K562 (cell line): ENCODE measurements at regions not wholly inside any gene's neighbourhood (a gene's known extent, or its start where the extent isn't known, plus 50 kb on each side); places are given as distances from the start of the nearest gene placed in this dataset.
A peak's percentile ranks its signal among the peaks of the same experiment; 100 is the strongest.

ENCODE experiments used
- CHD1 ChIP-seq: fragments of 200-600 bp; sonication (generic); IDR thresholded peaks from one replicate; pipeline ENCODE4 v1.6.1; 2012; ENCODE audit warnings: mild to moderate bottlenecking, moderate library complexity, low read length, inconsistent platforms
- CTCF ChIP-seq, 3 experiments: IDR thresholded peaks in 2 of 3; conservative IDR thresholded peaks in 1 of 3; 2 replicates each; pipeline ENCODE4 v1.5.1; 2011 to 2012; ENCODE audit warnings: low read length in 3 of 3, mild to moderate bottlenecking in 3 of 3, control low read depth in 2 of 3, improper control_type of control experiment in 1 of 3, inconsistent platforms in 1 of 3, low read depth in 1 of 3, mixed read lengths in 1 of 3, moderate library complexity in 1 of 3; ENCODE audit not compliant: insufficient read depth in 2 of 3
- E4F1 ChIP-seq: fragments of 250-450 bp; sonication (Bioruptor Pico); IDR thresholded peaks from 2 replicates; pipeline ENCODE4 v1.5.0; 2021; ENCODE audit warnings: mild to moderate bottlenecking, borderline replicate concordance
- ELK3 ChIP-seq: fragments of 450-650 bp; formaldehyde crosslinking; IDR thresholded peaks from 2 replicates; pipeline ENCODE4 v1.4.0; 2020; ENCODE audit warnings: mild to moderate bottlenecking
- GATA2 ChIP-seq: sonication (generic); formaldehyde crosslinking; IDR thresholded peaks from 2 replicates; pipeline ENCODE4 v1.4.0; 2020; ENCODE audit warnings: mild to moderate bottlenecking, missing genetic modification reagents
- GATAD2B ChIP-seq: fragments of 450-650 bp; IDR thresholded peaks from 2 replicates; pipeline ENCODE4 v1.6.1; 2017; ENCODE audit warnings: mild to moderate bottlenecking, borderline replicate concordance
- HDAC2 ChIP-seq: fragments of 450-650 bp; IDR thresholded peaks from 2 replicates; pipeline ENCODE4 v1.6.1; 2016; ENCODE audit warnings: mild to moderate bottlenecking
- SAP30 ChIP-seq: fragments of 200-600 bp; sonication (generic); IDR thresholded peaks from 2 replicates; pipeline ENCODE4 v1.6.1; 2012; ENCODE audit warnings: borderline replicate concordance, low read depth, mild to moderate bottlenecking, moderate library complexity, low read length, control low read depth, inconsistent platforms; ENCODE audit not compliant: insufficient read depth, poor library complexity, severe bottlenecking
- TFE3 ChIP-seq: fragments of 450-650 bp; formaldehyde crosslinking; IDR thresholded peaks from 2 replicates; pipeline ENCODE4 v1.4.0; 2020; ENCODE audit warnings: mild to moderate bottlenecking, mixed read lengths
- ZNF24 ChIP-seq: fragments of 450-650 bp; IDR thresholded peaks from 2 replicates; pipeline ENCODE4 v1.6.1; 2016

- TF ChIP-seq E4F1 (CRISPR knock-in tag) = no peak
- no peak for TF ChIP-seq GATAD2B
- no peak for TF ChIP-seq CTCF (IDR thresholded peaks at IDR 0.05 in 2 of 3, conservative IDR thresholded peaks at IDR 0.05 in 1 of 3; ENCODE audit: insufficient read depth in 2 of 3, low read depth in 1 of 3, low read length in 3 of 3)
- no peak for TF ChIP-seq HDAC2
- TF ChIP-seq SAP30 = no peak
- no peak for TF ChIP-seq ELK3 (CRISPR knock-in tag)
- no peak for TF ChIP-seq CHD1
- TF ChIP-seq TFE3 = peak; percentile 13; the same call in 1 of the 2 replicates
- no peak for TF ChIP-seq GATA2 (CRISPR knock-in tag)
- no peak for TF ChIP-seq ZNF24
These were observed 119.8 kb downstream of the SIK1 start for GRCh38 chr21:43306911-43307676.
